ENCODE measurements at regions not wholly inside any gene's neighbourhood (a gene's known extent, or its start where the extent isn't known, plus 50 kb on each side); places are given as distances from the start of the nearest gene placed in this dataset.

DNA sequence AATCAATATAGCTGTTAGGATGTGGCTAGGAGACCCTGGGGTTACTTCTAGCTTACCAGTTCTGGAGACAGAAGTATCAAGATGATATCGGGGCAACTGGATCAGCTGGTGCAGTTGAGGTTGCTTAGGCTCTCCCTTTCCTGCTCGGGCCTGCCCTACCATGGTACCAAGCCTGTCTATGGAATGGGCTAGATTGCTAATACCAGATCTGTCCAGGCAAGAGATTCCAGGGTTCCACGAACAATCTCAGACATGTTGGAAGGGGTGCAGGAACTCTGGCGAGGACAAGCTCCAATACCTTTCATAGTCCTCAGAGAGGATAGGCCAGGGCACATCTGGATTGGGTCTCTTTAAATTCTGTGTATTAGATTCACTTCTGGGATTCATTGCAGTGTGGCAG is 53.8 kb downstream of the ADM start:
- in situ Hi-C loops (cut with MboI; ENCODE audit: low pct_unique_long_range_greater_than_20kb, low sequenced_read_pairs, unreplicated experiment), result no loop called here
- TF ChIP-seq, protein P1, sequence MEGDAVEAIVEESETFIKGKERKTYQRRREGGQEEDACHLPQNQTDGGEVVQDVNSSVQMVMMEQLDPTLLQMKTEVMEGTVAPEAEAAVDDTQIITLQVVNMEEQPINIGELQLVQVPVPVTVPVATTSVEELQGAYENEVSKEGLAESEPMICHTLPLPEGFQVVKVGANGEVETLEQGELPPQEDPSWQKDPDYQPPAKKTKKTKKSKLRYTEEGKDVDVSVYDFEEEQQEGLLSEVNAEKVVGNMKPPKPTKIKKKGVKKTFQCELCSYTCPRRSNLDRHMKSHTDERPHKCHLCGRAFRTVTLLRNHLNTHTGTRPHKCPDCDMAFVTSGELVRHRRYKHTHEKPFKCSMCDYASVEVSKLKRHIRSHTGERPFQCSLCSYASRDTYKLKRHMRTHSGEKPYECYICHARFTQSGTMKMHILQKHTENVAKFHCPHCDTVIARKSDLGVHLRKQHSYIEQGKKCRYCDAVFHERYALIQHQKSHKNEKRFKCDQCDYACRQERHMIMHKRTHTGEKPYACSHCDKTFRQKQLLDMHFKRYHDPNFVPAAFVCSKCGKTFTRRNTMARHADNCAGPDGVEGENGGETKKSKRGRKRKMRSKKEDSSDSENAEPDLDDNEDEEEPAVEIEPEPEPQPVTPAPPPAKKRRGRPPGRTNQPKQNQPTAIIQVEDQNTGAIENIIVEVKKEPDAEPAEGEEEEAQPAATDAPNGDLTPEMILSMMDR (IDR thresholded peaks at IDR 0.05; ENCODE audit: extremely low read depth, insufficient read depth, missing control alignments), result no peak
- no peak for DNase-seq (ENCODE audit: low spot score)

DNA sequence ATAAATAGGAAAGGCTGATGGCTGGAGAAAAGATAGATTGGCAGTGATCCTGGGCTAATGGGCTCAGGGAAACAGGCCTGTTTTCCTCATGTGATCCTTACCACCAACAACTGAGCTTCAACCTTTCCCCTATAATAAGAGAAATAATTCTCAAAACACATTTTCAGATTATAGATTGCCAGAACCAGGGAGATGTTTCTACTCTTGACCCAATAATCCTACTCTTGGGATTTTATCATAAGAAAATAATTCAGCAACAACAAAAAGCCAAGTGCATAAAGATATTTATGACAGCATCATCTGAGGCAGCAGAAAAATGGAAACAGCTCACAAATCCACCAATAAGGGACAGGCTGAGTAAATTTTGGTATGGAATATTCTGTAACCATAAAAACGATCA is 54.3 kb downstream of the ADM start:
- TF ChIP-seq, protein P1 (IDR thresholded peaks at IDR 0.05; ENCODE audit: extremely low read depth, insufficient read depth, missing control alignments), result no peak

DNA sequence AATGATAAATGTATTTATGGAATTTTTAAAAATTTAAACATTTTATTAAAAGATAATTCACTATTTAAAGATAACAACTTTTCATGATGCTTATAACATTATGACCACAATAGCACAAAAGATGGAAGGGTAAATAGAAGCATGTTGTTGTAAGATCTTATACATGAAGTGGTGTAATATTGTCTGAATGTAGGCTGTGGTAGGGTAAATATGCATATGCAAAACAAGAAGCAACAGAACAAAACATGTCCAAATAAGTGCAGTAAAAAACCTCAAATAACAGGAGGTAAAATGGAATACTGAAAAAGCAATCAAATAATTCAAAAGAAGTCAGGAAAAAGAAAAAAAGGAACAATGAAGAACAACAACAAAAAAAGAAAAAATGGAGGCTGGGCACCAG is 56.0 kb downstream of the ADM start:
- TF ChIP-seq, protein P1 (IDR thresholded peaks at IDR 0.05; ENCODE audit: extremely low read depth, insufficient read depth, missing control alignments), result no peak
- no peak for DNase-seq (ENCODE audit: low spot score)
- in situ Hi-C loops (cut with MboI; ENCODE audit: low pct_unique_long_range_greater_than_20kb, low sequenced_read_pairs, unreplicated experiment), result no loop called here

More for the DNA sequence above, 54.3 kb downstream of the ADM start:
- in situ Hi-C loops (cut with MboI; ENCODE audit: low pct_unique_long_range_greater_than_20kb, low sequenced_read_pairs, unreplicated experiment), result no loop called here
- no peak for DNase-seq (ENCODE audit: low spot score)

DNA sequence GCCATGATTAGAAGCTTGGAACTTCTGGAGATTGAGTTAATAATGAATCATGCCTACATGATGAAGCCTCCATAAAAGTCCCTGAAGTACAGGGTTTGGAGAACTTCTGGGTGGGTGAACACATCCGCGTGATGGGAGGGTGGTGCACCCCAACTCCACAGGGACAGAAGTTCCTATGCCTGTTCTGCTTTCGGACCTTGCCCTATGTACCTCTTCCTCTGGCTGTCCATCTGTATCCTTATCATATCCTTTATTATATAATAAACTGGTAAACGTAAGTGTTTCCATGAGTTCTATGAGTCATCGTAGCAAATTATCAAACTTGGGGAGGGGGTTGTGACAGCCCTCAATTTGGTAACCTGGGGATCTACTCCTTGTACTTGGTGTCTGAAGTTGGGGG is 60.2 kb downstream of the ADM start:
- in situ Hi-C loops (cut with MboI; ENCODE audit: low pct_unique_long_range_greater_than_20kb, low sequenced_read_pairs, unreplicated experiment), result no loop called here
- TF ChIP-seq, protein P1 (IDR thresholded peaks at IDR 0.05; ENCODE audit: extremely low read depth, insufficient read depth, missing control alignments), result no peak
- DNase-seq (ENCODE audit: low spot score), result no peak

DNA sequence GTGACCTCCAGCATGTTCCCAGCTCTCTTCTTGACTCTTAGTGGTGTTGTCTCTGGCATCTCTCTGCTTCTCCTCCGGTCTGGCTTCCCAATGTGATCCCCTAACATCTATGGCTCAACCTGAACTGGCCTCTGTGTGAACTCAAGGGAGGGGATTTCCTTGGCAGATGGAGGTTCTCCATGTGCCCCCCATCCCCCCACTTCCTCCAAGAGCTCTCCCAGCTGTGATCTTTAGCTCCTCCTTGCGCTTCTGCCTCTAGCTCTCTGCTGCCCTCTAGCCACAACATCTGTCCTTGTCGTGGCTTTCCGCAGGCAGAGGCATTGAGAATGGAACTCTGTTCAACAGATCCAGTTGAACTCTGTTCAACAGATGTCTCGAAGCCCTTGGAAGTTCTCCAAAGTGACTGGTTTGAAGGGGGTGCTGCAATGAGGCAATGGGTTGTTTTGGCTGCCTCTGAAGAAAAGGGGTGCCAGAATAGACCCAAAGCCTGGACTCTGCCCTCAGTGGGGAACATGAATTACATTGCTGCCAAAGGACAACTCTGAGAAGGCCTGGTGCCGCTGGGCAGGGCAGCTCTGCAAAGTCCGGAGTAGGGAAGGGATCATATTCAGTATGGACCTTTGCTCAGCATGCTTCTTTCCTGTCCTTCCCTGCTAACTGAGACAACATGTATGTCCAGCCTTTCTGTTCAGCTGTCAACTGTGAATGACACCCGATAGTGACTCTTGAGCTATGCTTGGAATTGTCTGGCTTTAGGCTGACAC is 61.9 kb downstream of the ADM start:
- TF ChIP-seq, protein P1 (IDR thresholded peaks at IDR 0.05; ENCODE audit: extremely low read depth, insufficient read depth, missing control alignments), result peak; percentile 93
- in situ Hi-C loops (cut with MboI; ENCODE audit: low pct_unique_long_range_greater_than_20kb, low sequenced_read_pairs, unreplicated experiment), result no loop called here
- peak; percentile 71 for DNase-seq (ENCODE audit: low spot score)

DNA sequence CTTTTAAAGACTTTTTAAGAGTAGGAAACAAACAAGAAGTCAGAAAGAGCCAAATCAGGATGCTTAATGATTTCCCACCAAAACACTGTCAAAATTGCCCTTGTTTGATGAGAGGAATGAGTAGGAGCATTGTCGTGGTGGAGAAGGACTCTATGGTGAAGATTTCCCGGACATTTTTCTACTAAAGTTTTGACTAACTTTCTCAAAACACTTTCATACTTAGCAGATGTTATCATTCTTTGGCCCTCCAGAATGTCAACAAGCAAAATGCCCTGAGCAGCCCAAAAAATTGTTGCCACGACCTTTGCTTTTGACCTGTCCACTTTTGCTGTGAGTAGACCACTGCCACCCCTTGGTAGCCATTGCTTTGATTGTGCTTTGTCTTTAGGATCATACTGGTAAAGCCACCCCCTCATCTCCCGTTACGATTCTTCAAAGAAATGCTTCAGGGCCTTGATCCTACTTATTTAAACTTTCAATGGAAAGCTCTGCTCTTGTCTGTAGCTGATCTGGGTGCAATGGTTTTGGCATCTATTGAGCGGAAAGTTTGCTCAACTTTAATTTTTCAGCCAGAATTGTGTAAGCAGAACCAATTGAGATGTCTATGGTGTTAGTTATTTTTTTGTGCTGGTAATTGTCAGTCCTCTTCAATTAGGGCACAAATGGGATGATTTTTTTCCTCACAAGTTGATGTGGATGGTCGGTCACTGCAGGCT is 67.2 kb downstream of the ADM start:
- no peak for DNase-seq (ENCODE audit: low spot score)
- in situ Hi-C loops (cut with MboI; ENCODE audit: low pct_unique_long_range_greater_than_20kb, low sequenced_read_pairs, unreplicated experiment), result no loop called here
- TF ChIP-seq, protein P1 (IDR thresholded peaks at IDR 0.05; ENCODE audit: extremely low read depth, insufficient read depth, missing control alignments), result no peak

Data from GM13977 (cell line).